ENCODE measurements at regions not wholly inside any gene's neighbourhood (a gene's known extent, or its start where the extent isn't known, plus 50 kb on each side); places are given as distances from the start of the nearest gene placed in this dataset.

DNA sequence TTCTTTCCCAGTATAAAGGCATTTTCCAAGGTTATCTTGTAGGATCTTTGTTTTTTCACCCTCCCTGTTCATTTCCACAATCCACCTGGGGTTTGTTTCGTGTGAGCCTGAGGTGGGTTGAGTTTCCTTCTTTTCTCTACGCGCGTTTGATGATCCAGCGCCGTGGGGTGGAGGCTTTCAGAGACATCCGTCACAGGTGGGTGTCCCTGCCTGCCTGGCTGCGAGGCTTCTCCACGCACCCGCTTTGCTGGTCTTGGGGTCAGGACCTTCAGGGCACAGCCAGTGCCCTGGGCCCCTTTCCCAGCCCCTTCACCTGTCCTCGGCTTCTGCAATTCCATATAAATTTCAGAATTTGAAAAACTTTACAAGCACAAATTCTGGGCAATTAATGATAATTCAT is 109.0 kb upstream of the ALKAL2 start:
- POLR2A ChIA-PET = no interaction called here
- H3K4me3 ChIP-seq = no peak overlapping the region
- CTCF ChIA-PET = no interaction called here
- ATAC-seq (no peak), DNase-seq (ENCODE audit: low read depth, low spot score) (no peak), FAIRE-seq (no peak)
- no peak overlapping the region for H3K27ac ChIP-seq (ENCODE audit: control insufficient read depth, insufficient read depth)
- H3K9me3 ChIP-seq (replicated peaks; ENCODE audit: control insufficient read depth, insufficient read depth, low read length) = no peaks in the 10 kb centered on the region
- in situ Hi-C loops (cut with MboI) = no loop called here
- TF ChIP-seq HDGF (IDR thresholded peaks at IDR 0.05) (no peak), EP300 (IDR thresholded peaks at IDR 0.05; ENCODE audit: borderline replicate concordance in 1 of 2, control insufficient read depth in 1 of 2, low read depth in 2 of 2, low read length in 2 of 2) (no peak), BRCA1 (IDR thresholded peaks at IDR 0.05; ENCODE audit: low read depth, low read length) (no peak), EED (IDR thresholded peaks at IDR 0.05; ENCODE audit: low read depth) (no peak), TARDBP (IDR thresholded peaks at IDR 0.05; ENCODE audit: borderline replicate concordance) (no peak), TCF12 (IDR thresholded peaks at IDR 0.05; ENCODE audit: low read depth, low read length) (no peak), IKZF2 (IDR thresholded peaks at IDR 0.05) (no peak), PML (IDR thresholded peaks at IDR 0.05; ENCODE audit: low read length) (no peak), SUPT20H (IDR thresholded peaks at IDR 0.05; ENCODE audit: borderline replicate concordance, control insufficient read depth, low read depth, low read length) (no peak), YY1 (IDR thresholded peaks at IDR 0.05; ENCODE audit: low read depth, low read length) (no peak), BACH1 (IDR thresholded peaks at IDR 0.05; ENCODE audit: borderline replicate concordance) (no peak), SUZ12 (IDR thresholded peaks at IDR 0.05; ENCODE audit: unreplicated experiment) (no peak)
- TF ChIP-seq, protein P1, sequence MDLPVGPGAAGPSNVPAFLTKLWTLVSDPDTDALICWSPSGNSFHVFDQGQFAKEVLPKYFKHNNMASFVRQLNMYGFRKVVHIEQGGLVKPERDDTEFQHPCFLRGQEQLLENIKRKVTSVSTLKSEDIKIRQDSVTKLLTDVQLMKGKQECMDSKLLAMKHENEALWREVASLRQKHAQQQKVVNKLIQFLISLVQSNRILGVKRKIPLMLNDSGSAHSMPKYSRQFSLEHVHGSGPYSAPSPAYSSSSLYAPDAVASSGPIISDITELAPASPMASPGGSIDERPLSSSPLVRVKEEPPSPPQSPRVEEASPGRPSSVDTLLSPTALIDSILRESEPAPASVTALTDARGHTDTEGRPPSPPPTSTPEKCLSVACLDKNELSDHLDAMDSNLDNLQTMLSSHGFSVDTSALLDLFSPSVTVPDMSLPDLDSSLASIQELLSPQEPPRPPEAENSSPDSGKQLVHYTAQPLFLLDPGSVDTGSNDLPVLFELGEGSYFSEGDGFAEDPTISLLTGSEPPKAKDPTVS (IDR thresholded peaks at IDR 0.05; ENCODE audit: low read depth, low read length) = no peak
- no peaks in the 10 kb centered on the region for H3K27me3 ChIP-seq (replicated peaks in 1 of 2; ENCODE audit: control insufficient read depth in 2 of 2, insufficient read depth in 2 of 2, low read length in 1 of 2)
- no peak overlapping the region for H3K9ac ChIP-seq (ENCODE audit: control insufficient read depth, insufficient read depth, low read length)
- H3K79me2 ChIP-seq (ENCODE audit: control insufficient read depth, insufficient read depth, low read length) = no peaks in the 10 kb centered on the region
- H4K20me1 ChIP-seq (ENCODE audit: control insufficient read depth, insufficient read depth) = no peaks in the 10 kb centered on the region
- no peak overlapping the region for H2AFZ ChIP-seq (ENCODE audit: control insufficient read depth, low read depth, low read length)
- H3K4me1 ChIP-seq (ENCODE audit: control insufficient read depth, insufficient read depth, low read length) = no peaks in the 10 kb centered on the region; the same call in 1 of the 2 replicates
- SMC1A ChIA-PET (ENCODE audit: uncharacterized antibody, unreplicated experiment) = no interaction called here
- H3K4me2 ChIP-seq (ENCODE audit: control insufficient read depth, insufficient read depth) = no peak overlapping the region
- intact Hi-C loops (cut with micrococcal nuclease; ENCODE audit: unreplicated experiment) = no loop called here
- no TSS peak for BruUV-seq (replicated peaks)
- RAD21 ChIA-PET (ENCODE audit: unreplicated experiment) = no interaction called here
- no peaks in the 10 kb centered on the region for H3K36me3 ChIP-seq (ENCODE audit: control insufficient read depth in 2 of 2, insufficient read depth in 2 of 2, low read length in 1 of 2)
- WGBS (ENCODE audit: insufficient coverage, insufficient replicate concordance, low lambda C conversion rate, missing lambda C conversion rate) = 59% methylated on average over 11 of the region's 11 CpGs

Data from GM12878 (cell line).